NOMO-1 treated with dmso at 0.1 percent for 144 hours (cell line): ENCODE measurements at regions not wholly inside any gene's neighbourhood (a gene's known extent, or its start where the extent isn't known, plus 50 kb on each side); places are given as distances from the start of the nearest gene placed in this dataset.

Source experiments
- DNase-seq: peaks from one replicate; lab custom pipeline; 2025; ENCODE audit not compliant: unreplicated experiment; lab: John Stamatoyannopoulos, UW

DNA sequence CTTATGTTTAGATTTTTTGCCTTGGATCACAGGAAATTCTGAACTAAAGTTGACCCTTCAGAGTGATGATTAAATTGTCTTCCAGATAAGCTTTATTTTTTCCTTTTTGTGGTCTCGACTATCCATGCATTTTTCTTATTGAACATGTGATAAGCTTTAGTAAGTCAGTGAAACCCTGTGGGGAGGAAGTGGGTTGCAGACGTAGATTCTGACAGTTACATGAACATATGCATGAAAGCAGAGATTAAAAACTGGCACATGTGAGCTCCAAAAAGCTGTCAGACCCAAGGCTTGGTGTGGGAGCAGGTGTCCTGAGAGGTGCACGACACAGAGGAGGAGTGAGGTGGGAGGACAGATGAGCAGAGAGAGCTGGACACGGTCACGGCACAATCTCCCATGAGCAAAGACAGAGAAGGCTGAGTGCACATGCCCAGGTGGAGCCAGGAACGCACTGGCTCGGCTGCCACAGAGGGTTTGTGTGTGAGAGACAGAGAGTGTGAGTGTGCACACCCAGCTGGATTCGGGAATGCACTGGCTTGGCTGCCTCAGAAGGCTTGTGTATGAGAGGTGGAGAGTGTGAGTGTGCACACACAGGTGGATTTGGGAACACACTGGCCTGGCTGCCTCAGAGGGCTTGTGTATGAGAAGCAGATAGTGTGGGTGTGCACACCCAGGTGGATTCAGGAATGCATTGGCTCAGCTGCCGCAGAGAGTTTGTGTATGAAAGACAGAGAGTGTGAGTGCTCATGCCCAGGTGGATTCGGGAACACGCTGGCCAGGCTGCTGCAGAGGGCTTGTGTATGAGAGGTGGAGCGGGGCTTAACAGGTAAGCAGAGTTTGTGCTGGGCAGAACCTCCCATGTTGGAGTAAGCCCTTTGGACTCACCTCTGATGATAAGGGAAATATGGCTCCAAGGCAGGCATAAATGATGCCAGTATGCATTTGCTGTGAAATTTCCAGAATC is 849.1 kb upstream of the SALL3 start:
- no peak for DNase-seq

DNA sequence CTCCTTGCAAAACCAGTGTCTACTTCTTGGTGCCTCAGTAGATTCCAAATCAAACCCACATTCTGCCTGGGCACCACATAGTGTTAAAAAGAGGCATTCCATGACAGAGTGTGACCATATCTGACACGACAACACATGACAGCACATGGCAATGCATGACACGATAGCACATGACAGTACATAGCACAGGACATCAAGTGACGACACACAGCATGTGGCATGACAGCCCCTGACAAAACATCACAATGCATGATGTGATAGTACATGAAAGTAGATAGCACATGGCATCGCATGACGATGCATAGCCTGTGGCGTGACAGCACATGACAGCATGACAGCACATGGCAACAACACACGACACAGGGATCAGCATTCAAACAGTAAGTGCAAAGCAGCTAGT is 845.9 kb upstream of the SALL3 start:
- no peak for DNase-seq

DNA sequence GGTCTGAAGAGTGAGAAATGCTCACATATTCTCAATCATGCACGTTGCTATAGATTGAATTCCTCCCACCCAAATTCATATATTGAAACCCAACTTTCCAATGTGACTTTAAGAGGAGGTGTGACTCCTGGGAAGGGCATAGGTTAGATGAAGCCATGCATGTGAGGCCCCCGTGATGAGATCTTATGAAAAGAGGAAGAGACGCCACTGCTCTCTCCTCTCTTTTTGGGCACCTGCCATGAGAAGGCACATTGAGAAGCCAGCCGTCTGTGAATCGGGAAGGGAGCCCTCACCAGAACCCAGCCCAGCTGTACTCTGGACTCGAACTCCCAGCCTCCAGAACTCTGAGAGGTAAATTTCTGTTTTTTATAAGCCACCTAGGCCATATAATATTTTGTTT is 842.6 kb upstream of the SALL3 start:
- DNase-seq: no peak

DNA sequence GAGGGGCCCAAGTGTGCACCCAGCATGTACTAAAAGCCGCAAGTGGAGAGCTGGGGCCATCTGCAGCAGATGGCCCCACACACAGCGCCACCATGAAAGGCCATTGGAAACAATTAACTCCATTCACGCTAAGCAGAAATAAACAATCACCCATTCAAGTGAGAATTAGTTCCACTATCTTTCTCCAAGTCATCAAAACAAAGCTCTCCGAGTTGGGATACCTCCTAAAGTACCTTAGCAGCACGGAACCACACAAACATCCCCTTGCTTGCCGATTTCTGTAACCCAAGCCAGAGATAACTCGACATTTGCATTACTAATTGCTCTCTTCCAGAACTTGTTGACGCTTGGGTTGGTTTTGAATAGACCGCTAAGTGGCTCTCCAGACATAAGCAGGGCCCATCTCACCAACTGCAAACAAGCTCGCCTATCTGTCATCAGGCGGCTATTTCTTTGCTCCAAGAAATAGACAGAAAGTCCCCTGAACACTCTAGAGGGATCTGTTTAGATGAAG is 840.6 kb upstream of the SALL3 start:
- no peak for DNase-seq

DNA sequence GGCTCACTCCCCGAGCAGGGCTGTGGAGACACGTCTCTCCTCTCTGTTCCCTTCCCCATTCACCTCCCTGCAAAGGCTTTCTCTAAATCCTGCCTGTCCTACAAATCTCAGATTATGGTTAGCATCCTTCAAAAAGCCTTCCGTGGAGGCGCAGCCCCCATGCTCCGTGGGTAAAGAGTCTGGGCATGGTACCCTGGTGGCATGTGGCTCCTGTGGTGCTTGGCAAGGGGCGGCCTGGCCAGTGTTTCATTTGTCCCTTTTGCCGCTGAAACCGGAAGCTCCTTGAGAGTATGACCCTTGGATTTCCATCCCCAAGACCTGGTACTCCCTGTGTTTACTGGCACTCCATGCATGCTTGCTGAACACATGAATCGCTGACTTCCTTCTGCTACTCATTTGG is 839.3 kb upstream of the SALL3 start:
- DNase-seq: no peak

DNA sequence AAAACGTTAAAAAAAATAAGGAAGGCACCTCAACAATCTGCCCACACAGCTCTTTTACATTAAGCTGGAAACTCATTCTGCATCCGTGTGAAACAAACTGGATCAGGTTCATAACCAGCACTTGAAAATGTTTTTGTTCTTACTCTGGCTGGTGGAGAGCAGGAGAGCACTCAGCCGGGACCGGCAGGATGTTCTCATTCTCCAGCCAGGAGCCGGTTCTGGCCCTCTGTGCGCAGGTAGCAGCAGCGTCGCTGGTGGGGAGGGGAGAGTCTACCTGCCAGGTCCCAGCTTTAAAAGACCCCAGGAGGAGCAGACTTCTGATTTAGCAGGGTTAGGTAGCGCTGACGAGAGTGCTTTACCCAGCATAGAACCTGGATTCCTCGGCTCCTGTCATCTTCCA is 834.9 kb upstream of the SALL3 start:
- no peak for DNase-seq

DNA sequence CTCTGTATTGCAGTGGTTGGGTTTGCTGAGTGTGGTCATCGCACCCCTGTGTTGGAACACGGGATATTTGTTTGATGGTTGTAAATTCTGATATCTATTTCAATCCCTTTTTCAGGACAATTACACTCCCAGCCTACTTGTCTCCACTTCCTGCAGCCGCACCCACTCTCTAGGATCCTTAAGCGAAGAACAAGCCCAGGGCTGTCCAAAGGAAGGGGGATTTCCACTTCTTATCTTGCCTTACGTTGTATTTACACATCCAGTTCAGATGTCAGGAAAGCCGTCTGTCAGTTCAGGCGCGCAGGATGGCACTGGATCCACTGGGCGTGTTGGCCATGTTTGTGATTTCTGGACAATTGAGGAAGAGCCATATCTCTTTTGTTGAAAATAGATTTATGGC is 834.5 kb upstream of the SALL3 start:
- DNase-seq: no peak

DNA sequence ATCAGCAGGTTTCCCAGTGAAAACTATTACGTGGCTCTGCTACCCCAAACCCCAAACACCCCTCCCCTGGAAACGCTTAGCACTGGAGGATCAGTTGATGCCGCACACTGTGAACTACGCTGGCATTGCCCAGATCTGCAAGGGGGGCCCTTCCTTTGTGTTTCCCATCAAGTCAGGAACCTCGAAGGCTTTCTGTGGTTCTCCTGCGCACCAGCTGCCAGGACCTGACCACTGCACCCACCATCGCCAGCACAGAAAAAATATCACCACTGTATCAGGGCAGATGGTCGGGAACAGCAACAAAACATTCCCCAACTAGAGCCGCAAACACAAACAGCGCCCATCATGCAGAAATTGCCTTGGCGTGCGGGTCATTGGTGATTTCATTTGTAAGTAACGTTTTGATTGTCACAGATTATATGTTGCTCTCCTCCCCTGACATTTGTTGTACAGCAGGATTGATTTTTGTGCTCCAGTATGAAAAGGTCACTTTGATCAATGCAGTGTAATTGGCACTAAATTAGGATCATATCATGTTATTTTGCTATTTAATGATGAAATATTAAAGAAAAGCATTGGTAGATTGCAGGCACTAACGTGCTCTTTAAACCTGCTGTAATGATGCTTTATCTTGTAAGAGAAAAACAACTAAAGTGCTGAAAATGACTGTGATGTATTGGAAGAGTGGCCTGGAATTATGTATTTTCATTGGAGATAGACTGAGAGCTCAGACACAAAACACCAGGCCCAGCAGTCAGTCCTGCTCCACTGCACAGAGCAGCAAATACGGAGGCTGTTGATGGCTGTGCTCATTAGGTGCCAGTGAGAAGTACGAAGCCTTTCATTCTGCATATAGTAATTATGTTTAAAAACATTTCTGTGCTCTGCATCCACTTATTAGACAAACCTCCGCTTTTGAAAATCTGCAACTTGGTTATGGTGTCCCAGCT is 833.2 kb upstream of the SALL3 start:
- DNase-seq: no peak

DNA sequence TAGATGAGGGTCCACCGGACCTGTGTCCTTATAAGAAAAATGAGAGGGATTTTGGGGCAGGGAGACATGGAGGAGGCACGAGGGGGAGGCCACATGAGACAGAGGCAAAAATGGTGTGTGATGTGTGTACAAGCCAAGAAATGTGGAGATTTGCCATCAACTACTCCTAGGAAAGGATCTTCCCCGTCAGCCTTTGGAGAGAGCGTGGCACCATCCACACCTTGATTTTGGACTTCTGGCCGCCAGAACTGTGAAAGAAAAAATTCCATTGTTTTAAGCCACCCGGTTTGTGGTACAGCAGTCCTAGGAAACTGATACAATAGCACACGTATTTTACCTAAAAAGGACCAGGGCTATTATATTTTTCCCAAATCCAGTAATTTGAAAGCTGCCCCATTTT is 829.0 kb upstream of the SALL3 start:
- DNase-seq: no peak

DNA sequence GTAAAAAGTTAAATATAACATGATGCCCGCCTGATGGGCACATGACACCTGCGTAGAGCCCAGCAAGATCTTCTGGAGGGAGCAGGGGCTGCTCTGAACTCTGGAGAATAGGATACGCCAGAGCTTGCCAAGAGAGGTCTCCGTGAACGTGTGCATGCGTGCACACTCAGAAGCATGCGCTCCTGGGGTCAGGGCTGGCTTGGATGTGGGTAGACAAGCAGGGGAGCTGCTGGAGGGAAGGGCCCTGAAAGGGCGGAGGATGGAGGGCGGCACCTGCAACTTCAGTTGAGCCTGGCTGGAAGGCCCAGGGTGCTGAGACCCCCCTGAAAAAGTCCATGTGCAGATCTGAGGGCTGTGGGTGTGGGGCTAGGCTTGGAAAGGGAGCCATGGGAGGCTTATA is 828.4 kb upstream of the SALL3 start:
- no peak for DNase-seq

DNA sequence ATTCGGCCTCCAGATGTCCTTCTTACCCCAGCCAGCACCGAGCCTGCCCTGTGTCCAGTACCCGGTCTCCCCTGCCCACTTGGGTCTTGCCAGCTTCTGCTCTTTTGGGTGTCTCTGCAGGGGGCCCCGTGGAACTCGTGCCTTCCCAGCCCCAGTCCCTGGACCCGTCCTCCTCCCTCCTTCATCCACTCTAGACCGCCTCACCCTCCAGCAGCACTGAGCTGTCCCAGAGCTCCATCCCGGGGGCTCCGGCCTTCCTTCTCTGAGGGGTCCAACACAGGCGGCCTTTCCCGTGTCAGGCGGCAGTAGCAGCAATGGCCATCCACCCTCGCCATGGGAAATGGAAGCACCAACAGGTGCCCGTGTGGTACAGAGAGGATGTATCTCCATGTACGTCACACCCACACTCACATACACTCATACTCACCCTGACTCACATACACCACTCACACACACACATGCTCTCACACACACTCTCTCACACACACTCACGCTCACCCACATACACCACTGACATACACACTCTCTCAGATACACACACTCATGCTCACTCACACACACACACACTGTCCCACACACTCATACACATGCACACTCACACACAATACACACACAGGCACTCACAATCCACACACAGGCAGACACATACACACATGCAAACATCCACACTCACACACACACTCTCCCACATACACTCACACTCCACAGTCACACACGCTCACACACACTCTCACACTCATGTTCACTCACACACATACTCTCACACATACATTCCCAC is 827.5 kb upstream of the SALL3 start:
- no peak for DNase-seq

DNA sequence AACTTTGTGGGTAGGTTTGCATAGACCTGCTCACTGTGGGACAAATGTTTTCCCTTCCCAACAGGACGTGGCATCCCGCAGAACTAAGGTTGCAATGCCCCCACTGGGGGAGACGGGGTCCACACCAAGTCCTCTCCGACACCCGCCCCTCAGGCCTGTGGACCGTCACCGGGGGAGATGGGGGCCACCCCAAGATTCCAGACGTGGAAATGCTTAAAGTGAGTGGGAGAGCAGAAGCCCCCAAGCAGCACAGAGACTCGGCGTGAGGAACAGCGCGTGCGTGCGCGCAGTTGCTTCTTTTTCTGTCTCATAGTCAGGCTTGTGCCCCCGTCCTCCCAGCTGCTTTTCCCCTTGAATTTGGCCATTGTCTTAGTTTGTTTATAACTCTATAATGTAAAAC is 826.3 kb upstream of the SALL3 start:
- no peak for DNase-seq

DNA sequence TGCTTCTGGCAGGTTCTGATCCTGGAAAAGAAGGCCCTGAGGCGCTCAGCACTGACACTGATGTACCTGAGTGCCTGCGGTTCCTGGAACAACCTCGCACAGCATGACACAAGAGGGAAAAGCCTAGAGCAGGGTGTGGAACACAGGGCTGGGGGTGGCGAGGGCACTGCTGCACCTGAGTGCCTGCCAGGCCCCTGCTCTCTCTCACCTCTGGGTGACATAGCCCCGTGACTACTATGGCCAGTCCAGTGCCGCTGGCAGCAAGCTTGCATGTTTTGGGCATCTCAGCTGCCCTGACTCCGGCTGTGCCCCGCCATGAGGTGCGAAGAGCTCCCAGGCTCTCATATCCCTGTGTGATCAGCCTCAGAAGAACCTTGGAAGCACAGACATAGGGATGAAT is 825.2 kb upstream of the SALL3 start:
- DNase-seq: no peak

DNA sequence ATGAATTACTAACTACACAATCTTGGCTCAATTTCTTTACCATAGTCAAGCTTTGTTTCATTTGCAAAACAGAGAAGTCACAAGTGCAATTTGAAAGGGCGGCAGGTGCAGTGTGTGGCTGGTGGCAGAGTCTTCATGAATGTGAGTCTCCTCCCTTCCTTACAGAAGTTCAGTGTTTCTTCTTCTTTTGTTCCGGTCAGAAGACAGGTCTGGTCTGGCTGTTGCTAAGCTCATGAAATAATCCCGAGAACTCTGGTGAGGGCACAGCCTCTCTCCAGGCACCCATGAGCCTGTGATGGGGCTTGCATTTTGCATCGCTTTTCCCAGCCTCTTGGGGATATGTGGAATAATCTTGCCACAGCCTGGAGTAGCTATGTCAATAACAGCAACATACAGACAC is 824.8 kb upstream of the SALL3 start:
- DNase-seq: no peak

DNA sequence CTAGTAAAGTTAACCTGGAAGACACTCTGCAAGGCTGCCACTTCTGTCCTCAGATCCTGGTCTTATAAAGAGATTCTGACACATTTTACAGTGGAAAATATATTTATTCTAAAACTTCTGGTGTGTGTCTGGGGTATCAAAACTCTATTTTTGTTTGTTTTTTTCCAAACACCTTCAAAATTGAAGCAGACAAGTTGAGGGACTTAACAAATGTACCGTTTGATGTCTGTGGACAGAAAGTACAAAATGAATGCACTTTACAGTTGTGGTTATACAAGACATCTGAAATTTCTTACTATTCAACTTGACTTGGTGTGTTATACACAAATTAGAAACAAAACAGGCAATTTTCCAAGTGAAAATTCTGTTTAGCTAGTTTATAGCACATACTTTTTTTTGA is 823.2 kb upstream of the SALL3 start:
- DNase-seq: no peak

DNA sequence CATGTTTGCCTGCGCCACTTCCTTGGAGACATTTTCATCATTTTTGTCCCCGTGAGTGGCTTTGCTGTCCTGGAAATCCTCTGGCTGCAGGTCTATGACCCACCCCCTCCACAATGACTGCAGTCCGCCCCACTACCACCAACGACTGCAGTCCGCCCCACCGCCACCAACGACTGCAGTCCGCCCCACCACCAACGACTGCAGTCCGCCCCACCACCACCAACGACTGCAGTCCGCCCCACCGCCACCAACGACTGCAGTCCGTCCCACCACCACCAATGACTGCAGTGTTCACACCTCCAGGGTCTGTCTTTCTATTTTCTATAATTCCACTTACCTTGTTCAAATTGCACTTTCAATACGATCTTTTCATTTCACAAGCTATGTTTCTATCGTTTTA is 820.7 kb upstream of the SALL3 start:
- DNase-seq: no peak

DNA sequence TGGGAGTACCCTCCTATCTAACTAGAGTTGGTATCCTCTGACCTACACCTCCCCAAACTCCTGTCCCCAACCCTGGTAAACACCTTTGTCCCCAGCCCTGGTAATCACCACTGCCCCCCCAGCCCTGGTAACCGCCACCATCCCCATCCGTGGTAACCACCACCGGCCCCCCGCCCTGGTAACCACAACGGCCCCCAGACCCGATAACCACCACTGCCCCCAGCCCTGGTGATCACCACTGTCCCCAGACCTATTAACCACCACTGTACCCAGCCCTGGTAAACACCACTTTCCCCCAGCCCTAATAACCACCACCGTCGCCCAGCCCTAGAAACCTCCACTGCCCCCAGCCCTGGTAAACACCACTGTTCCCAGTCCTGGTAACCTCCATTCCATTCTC is 820.2 kb upstream of the SALL3 start:
- no peak for DNase-seq

DNA sequence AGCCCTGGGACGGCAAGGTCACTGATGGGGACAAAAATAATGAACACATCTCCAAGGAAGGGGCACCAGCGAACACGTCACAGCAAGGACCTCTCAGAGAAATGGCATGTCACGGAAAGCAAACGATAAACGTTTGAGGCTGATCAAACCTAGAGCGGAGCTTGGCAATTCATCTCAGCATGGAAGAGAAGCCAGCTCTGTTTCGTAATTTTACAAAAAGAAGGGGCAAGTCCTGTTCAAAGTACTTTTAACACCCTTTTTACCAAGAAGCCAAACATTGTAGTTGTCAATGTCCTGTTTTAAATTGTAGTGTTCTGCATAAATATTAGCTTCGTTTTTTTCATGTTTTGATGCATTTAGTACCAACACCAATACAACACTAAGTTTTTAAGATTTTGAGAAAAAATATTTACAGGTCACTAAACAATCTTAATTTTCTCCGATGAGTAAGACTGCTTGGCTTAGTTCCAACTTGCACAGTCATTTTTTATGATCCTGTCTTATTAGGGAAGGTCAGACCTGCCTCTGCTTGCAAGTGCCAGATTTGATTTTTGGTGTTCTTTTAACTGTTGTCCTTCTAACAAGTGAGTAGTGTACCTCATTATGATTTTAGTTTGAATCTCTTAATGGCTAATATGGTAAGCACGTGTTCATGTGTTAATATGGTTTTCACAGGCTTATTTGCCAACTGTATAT is 818.5 kb upstream of the SALL3 start:
- no peak for DNase-seq

DNA sequence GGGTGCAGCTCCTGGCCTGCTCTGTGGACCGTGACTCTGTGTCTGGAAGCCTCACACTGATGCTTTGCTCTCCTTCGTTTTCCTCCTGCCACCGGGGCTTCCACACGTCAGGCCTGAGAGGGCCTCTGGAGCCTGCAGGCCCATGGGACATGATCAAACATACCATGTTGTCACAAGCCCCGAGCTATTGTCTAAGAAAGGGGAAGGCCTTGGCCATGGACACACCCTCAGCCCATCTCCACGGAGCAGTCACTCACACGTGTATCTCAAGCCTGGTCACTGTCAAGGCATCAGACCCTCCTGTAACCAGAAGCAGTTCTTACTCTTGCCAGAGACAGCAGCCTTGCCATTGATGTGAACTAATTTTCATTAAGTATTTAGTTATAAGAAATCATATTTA is 814.1 kb upstream of the SALL3 start:
- no peak for DNase-seq

DNA sequence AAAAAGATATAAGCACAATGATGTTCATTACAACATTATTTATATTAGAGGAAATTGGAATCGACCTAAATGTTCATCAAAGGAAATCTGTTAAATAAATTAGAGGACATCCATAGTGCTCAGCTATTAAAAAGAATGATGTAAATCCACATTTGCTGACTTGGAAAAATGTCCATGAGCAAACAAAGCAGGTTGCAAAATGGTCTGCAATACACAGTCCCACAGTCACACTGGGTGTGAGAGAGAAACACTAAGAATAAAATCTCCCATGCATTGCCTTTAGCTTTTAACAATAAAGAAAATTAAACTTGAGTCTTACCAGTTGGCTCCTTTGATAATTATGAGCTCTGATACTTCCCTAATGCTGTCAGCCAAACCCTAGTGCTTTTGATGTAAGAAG is 811.1 kb upstream of the SALL3 start:
- no peak for DNase-seq
